GM21447 (cell line): ENCODE measurements at regions not wholly inside any gene's neighbourhood (a gene's known extent, or its start where the extent isn't known, plus 50 kb on each side); places are given as distances from the start of the nearest gene placed in this dataset.

Experiments used
- ATAC-seq: cut with Tn5 transposase; IDR thresholded peaks from one replicate; pipeline ENCODE4 v1.9.1; 2021; ENCODE audit not compliant: unreplicated experiment

DNA sequence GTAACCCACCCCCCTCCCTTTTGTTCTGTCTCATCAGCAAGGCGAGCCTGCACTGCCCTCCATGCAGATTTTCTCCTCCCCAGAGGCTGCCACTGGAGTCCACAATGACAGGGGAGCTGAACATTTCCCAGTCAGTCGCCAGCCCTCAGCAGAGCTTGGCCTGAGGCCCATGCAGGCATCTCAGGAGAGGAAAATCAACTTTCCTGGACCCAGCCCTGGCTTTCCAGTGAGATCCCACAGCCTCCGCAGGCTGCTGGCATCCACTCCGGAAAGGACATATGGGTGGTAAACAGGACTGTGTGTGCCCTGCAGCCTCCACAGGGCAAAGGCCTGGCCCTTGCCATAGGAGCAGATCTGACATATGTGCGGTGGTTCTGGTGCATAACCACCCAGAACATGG lies 253.8 kb downstream of the TNS1 start:
- ATAC-seq = no peak

DNA sequence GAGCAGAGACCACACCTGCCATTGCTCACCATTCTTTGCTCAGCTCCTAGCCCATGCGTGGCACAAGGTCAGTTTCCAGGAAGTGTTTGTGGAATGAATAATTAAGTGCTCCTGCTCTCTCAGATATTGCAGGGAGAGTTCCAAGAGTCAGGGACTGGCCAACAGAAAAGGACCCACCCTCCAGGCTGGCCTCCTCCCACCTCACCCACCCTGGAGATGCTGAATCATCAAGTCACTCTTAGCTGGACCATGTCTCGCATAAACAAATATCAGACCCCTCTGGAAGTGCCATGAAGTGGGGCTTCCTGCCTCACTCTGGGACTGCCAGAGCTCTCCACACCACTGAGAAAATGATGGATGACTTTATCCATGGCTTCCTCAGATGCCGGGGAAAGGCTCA lies 256.0 kb downstream of the TNS1 start:
- no peak for ATAC-seq

DNA sequence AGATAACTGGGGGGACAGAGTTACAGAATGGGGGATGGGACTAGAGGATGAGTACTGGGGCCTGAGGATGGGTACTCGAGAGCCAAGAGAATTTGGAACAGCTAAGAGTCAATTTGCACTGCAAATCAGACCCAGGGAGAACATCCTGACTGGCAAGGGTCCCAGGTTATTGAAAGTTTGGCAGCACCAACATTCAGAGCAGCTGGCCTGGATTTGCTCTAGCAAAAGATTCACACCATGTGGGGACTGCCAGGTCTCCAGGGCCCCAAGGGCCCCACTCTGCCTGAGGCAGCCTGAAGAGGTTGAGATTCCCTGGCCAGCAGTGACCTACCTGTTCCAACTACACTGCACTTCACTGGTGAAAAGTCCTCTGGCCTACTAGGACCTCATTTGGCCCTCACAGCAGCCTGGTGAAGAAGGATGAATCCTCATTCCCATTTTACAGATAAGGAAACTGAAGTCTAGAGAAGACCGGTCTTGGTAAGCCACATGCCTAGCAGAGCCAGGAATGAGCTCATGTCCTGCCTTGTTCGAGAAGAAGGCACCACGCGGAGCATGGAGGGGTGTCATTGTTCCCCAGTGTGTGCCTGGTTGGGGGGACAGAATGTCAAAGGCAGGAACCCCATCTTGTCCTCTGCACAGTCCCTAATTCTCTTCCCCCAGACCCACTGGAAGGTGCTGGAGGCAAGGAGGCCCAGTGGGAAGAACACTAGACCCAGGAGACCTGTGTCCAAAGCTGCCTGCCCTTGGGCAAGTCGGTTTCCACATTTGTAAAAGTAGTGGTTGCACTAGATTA lies 258.6 kb downstream of the TNS1 start:
- ATAC-seq = no peak

DNA sequence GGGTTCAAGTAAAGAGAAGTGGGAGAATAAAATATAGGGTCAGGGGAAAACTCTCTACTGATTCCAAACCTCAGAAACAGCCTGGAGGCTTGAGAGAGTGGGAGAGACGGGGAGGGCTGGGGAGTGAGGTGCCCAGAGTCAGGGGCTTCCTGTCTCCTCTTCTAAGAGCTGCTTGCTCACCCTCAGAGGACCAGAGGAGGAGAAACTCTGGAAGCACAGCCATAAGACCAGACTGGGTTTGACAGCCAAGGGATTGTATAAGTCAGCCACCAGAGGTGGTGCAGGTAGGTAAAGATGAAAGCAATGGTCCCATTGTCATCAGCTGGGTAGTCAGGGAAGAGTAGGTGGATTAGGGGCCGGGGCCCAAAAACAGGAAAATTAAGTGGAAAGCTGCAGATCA lies 259.4 kb downstream of the TNS1 start:
- no peak for ATAC-seq

DNA sequence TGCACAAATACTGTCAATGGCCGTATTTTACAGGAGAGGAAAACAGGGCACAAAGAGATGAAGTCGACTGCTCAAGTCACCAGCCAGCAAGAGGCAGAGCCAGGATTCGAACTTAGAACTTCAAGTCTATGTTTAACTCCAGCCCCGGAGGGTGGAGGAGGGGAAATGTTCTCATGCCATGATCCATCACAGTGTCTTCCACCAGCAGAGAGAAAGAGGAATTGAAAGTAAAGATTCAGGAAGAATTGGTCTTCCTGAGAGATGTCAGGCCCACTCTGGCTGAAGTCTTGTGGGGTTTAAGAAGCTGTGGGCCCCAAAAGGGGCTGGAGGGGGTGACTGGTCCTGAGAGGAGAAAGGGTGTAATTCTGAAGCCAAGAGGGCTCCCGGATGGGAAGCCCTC lies 260.0 kb downstream of the TNS1 start:
- no peak for ATAC-seq

DNA sequence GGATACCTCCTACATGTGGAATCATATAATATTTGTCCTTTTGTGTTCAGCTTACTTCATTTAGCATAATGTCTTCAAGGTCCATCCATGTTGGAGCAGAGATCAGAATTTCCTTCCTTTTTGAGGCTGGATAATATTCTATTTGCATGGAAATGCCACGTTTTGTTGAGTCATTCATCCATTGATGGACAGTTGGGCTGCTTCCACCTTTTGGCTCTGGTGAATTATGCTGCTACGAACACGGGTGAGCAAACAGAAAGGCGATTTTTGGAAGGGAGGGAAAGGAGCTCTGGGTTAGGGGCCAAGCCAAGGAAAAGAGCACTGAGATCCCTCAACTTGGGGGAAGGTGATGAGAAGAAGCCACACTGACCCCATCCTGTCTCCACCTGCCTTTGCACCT lies 260.5 kb downstream of the TNS1 start:
- no peak for ATAC-seq

DNA sequence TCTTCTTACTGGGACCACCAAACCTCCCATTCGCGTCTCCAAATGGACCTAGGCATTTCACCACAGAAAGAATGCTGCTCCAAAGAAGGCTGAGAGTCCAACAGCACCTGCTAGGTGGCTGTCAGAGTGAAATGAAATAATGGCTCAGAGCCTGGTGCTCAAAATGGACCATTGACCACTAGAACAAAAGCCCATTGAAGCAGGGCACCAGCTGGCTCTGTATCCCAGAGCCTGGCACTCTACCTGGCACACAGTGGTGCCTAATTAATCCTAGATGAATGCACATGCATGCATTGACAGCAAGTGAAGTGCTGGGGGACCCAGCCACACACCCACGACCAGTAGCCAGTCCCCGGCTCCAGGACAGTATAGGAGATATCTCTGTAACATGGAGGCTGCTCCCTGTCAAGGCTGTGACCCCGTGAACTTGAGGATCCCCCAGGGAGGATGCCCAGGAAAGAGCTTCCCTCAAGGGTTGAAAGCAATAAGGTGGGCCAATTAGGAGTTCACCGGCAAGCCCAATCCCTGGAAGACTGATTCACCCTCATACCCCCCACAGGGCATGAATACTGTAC lies 261.3 kb downstream of the TNS1 start:
- ATAC-seq = no peak

DNA sequence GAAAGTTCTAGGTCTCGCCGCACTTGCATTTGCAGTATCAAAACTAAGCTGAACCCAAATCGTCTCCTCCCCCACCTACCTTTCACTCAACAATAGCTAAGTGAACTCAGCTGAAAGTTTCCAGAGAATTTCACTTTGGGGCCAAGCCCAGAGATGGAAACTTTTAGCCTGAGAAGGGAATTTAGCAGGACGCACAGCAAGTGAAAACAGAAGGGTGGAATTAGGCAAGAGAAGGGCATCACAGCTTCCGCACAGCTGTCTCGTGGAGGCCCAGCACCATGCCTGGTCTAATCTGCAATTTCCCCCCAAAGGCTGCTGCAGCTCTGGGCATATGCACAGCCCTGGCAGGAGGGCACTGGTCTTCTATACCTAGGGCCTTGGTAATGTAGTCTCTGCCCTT lies 262.0 kb downstream of the TNS1 start:
- ATAC-seq = no peak

DNA sequence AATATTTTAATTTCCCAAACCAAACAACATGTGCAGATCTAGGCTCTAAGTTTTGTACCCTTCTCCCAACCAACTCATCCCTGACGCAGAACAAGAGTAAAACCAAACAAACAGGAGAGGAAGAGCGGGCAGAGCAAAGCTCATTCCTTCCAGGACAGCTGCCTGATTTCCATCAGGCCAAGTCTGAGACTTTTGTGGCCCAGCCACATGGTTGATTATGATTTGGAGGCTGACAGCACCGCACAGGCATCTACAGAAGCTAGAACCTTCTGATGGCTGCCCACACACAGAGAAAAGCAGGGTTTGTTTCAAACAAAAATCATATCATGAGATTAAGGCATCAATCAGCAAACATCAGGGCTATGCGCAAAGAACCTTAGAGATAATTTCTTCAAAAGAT lies 262.6 kb downstream of the TNS1 start:
- ATAC-seq = no peak

DNA sequence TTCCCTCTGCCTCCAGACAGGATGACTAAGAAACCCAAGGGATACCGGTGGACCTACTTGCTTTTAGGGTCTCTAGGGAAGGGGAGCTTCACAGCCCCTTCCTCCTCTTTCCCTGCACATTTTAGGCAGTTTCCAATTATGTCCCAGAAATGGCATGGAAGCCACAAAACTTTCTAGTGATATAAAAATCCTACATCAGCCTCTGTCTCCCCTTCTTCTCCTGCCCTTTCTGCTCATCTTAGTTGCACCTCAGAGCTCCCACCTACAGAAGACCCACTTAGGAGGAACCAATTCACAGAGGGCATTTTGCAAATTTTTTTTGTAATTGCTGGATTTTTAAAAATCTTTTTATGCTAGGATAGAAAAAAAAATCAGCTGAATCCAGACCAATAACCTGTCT lies 263.1 kb downstream of the TNS1 start:
- no peak for ATAC-seq

DNA sequence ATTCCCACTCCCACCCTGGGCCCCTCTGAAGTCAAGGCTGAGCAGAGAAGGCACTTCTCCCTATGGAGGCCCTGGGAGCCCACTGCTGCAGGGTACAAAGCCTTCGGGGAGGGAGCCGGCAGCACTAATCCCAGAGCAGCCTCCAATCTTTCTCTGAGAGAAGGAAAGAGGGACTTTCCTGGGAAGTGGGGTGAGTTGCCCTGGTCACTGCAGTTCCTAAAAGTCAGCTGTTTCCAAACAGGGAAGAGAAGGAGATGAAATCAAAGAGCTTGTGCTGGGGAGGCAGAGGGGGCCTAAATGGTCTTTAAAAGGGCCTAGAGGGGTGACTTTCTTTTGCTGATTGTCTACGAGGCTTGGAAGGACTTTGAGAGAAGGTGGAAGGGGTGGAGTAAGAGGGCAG lies 264.7 kb downstream of the TNS1 start:
- ATAC-seq = no peak

DNA sequence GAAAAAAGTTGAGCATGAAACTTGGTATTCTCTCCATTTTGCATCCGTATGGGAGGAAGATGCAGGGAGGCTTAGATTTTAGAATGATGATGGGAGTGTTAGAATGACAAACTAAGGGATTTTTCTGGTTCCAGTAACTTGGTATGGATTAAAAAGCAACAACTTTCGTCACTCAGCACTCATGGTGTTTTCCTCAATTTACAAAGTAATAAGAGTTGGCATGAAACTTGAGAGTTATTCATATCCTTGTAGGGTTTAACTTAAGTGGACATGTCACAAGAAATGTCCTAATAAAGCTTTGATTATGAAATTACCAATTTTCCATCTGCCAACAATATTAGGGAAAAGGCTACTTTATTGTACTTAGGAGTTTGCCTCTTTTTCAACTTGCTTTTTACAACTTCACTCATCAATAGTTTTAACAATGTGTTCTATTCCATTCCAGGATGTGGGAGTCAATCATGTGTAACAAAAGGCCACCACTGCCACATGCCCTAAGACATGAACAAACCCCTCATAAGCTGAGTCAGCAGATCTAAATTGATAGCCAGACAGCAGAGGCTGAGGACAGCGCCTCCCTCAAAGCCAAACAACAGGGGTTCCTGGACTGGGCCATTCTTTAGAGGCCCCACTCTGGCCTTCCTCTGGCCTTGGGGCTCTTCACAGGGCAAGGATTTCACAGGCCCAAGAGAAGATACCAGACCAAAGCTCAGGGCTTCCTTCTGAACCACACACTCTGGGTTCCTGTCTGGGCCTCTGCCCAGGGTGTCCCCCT lies 265.8 kb downstream of the TNS1 start:
- no peak for ATAC-seq

DNA sequence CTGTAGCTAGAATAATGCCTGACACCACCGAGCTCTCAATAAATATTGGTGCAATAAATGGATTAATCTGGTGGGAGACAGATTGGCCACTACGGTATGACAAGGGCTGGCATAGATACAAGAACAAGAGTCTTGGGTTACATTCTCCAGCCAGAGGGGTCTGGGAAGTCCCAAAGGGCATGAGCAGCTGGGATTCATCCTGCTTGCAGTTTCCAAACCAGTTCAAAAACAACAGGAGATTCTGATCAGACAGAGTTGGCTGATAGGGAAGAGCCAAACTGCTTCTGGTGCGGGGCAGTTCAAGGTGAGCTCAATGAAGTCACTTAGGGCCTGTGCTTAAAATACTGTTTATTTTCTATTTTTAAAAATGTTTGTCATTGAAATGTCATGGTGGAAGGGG lies 266.9 kb downstream of the TNS1 start:
- no peak for ATAC-seq

DNA sequence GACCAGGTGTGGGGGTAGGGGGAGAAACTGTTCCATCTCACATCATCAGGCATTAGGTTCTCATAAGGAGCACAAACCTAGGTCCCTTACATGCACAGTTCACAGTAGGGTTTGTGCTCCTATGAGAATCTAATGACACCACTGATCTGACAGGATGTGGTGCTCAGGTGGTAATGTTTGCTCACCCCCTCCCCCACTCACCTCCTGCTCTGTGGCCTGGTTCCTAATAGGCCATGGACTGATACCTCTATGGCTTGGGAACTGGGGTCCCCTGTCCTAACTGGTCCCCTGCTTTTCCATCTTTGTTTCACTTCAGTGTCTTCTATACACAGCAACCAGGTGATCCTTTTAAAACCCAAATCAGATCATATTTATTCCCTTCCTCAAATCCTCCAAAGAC lies 267.8 kb downstream of the TNS1 start:
- ATAC-seq = no peak

DNA sequence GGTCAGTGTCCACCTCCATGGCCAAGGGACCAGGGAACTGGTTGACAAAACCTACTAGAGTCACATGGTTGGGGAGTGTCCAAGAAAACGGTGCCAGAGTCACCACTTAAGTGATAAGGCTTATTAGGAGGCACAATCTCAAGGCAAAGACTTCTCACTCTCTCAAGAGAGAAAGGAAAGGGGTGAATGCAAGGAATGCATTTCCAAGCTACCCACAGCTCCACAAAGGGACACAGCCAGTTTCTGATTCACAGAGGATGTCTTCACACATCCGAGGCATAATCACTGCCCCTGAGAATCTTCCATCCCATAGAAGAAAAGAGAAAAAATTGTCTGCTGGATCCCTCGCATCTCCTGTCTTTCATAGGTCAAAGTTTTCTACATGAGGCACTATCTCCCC lies 269.3 kb downstream of the TNS1 start:
- no peak for ATAC-seq

DNA sequence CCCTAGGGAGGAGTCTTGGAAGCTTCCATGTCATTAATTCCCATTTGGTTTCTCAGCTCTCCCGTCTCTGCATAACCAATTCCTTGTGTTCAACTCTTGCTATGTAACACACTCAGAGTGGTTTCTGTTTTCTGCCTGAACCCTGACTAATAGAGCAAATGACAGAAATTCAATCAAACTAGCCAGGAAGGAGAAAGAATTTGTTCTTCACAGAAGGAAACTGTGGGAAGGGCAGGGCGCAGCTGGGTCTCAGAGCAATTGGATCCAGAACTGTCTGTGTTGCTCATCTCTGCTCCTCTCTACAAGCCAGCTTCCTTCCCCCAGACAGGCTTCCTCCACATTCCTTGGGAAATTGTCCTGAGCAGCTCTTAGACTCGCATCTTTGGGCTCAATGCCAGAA lies 269.8 kb downstream of the TNS1 start:
- ATAC-seq = no peak

DNA sequence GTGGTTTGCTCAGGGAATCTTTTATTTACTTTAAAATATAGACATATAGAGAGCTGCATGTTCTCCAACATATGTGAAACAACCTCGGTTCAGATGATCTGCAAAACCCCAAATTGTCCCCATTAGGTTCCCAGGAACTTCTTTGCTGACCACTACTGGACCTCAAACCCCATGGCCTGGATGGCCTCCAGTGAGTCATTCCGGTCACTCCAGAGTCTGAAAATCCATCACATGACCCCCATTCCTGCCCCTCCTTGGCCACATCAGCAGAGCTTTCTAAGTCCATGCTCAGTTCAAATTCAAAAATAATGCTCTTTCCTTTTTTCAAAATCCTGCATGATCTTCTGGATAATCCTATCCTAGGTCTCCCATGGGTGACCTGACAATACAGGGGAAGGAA lies 271.0 kb downstream of the TNS1 start:
- ATAC-seq = no peak

DNA sequence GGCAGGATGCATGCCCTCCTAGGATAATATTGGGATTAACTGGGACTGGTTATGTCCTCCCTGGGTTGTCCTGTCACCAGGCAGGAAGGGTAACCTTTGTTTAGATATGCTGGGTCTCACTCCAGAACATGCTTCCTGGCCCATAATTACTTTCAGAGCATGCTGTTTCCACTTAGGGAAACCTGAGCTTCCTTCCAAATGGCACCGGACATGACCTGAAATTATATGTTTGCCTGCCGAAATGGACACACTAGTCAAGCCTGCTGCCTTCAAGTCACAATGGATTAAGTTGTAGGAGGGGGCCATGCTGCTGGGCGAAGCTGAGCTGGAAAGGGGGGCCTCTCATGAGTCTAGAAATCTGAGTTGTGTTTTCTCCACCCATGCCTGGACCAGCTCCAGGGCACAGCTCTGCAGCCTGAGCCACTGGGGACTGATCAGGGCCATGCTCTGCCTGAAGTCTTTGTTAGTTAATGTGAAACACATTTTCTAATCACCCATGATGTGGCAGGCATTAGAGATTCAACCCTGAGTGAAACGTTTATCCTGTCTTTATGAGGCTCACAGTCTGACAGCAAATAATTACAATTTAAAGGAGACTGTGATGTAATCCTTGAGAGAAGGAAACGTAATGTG lies 273.3 kb downstream of the TNS1 start:
- ATAC-seq = no peak

DNA sequence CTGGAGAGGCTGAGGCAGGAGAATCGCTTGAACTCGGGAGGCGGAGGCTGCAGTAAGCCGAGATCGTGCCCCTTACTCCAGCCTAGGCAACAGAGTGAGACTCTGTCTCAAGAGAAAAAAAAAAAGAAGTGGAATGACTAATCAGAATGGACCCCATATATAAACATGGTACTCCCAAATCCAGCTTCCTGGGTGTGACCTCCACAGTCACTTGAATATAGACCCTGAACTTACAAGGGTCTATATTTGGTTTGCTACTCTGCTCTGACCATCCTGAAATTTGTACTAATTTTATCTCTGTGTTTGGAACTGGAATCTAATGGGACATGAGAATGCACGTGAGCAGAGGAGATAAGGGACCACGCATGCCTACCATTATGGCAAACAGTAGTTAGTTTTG lies 275.0 kb downstream of the TNS1 start:
- no peak for ATAC-seq

DNA sequence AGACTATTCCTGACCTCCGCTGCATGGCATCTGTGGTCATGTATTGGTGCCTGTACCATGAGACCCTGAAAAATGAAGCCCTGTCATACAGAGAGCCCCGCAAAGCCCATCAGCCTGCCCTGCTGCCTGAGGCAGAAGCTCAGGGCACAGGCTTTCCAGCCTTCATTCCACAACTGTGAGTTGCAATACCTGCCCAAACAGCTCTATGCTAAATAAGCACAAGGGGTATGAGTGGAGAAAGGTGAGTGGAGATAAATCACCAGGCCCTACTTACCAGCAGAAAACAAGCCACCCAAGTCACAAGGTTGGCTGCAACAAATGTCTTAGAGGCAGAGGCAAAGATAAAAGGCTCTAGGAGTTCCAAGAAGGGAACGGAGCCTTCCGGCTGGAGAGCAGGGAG lies 277.4 kb downstream of the TNS1 start:
- no peak for ATAC-seq

DNA sequence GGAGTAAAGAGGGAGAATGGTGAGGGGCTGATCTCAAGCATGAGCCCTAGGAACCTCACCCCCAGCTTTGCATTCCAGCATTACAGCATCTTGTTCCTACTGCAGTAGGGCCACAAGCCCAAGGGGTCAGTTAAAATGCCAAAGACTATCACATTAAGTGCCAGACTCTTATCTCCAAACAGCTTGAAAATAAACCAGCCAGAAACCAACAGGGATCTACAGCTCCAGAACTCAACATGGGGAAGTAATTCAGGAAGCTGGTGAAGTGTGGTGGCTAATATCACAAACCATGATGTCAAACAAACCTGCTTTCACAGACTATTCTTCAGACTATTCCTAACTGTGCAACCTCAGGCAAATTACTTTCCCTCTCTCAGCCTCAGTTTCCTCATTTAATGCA lies 278.3 kb downstream of the TNS1 start:
- no peak for ATAC-seq

DNA sequence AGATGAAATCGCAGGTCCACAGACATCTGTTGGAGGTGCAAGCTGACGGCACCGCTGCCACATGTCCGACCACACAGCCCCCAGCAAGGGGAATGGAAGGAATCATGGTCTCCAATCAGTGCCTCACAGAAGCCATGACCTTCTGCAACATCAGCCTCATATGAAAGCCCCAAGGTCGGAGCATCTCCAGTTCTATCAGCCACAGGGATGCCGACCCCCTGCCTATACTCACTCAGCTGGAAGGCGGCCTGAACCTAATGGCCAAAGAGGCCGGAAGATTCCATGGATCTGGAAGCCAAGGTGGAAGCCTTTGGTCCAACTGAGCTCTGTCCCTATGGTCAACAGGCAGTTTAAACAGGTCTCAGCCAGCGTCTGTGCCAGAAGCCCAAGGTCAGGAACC lies 278.8 kb downstream of the TNS1 start:
- ATAC-seq = no peak
